ENCODE measurements at regions not wholly inside any gene's neighbourhood (a gene's known extent, or its start where the extent isn't known, plus 50 kb on each side); places are given as distances from the start of the nearest gene placed in this dataset.

GRCh38 chr6:78505178-78505577, 362.2 kb upstream of the IRAK1BP1 start:
- TF ChIP-seq CEBPB (IDR thresholded peaks at IDR 0.05): no peak
- no peak for TF ChIP-seq NFIC (IDR thresholded peaks at IDR 0.05)
- TF ChIP-seq ZBTB7A (IDR thresholded peaks at IDR 0.05; ENCODE audit: low read depth): no peak
- no peak for TF ChIP-seq EGR1 (IDR thresholded peaks at IDR 0.05)
- TF ChIP-seq CREB1 (IDR thresholded peaks at IDR 0.05; ENCODE audit: low read depth): no peak
- no peak for TF ChIP-seq USF1 (IDR thresholded peaks at IDR 0.05)
- TF ChIP-seq RAD21 (IDR thresholded peaks at IDR 0.05; ENCODE audit: low read depth): no peak
- no peak for TF ChIP-seq EP300 (IDR thresholded peaks at IDR 0.05; ENCODE audit: borderline replicate concordance)
- TF ChIP-seq REST (IDR thresholded peaks at IDR 0.05; ENCODE audit: low read depth): no peak
- no peak for TF ChIP-seq TCF12 (IDR thresholded peaks at IDR 0.05; ENCODE audit: low read depth)
- no peak for TF ChIP-seq MAX (IDR thresholded peaks at IDR 0.05)
- no peak for TF ChIP-seq YY1 (IDR thresholded peaks at IDR 0.05; ENCODE audit: low read depth)
- TF ChIP-seq TEAD4 (IDR thresholded peaks at IDR 0.05): no peak
- TF ChIP-seq TAF1 (IDR thresholded peaks at IDR 0.05; ENCODE audit: low read depth): no peak
- TF ChIP-seq FOXM1 (IDR thresholded peaks at IDR 0.05; ENCODE audit: borderline replicate concordance, low read depth): no peak

- TF ChIP-seq YY1 (IDR thresholded peaks at IDR 0.05; ENCODE audit: low read depth): no peak
- TF ChIP-seq EGR1 (IDR thresholded peaks at IDR 0.05): no peak
- no peak for TF ChIP-seq EP300 (IDR thresholded peaks at IDR 0.05; ENCODE audit: borderline replicate concordance)
- TF ChIP-seq TCF12 (IDR thresholded peaks at IDR 0.05; ENCODE audit: low read depth): no peak
- TF ChIP-seq NFIC (IDR thresholded peaks at IDR 0.05): no peak
- no peak for TF ChIP-seq REST (IDR thresholded peaks at IDR 0.05; ENCODE audit: low read depth)
- no peak for TF ChIP-seq FOXM1 (IDR thresholded peaks at IDR 0.05; ENCODE audit: borderline replicate concordance, low read depth)
- TF ChIP-seq ZBTB7A (IDR thresholded peaks at IDR 0.05; ENCODE audit: low read depth): no peak
- no peak for TF ChIP-seq CREB1 (IDR thresholded peaks at IDR 0.05; ENCODE audit: low read depth)
- TF ChIP-seq TEAD4 (IDR thresholded peaks at IDR 0.05): no peak
These were observed 356.3 kb upstream of the IRAK1BP1 start for GRCh38 chr6:78511009-78511408.

- TF ChIP-seq FOXM1 (IDR thresholded peaks at IDR 0.05; ENCODE audit: borderline replicate concordance, low read depth) (no peak), TCF12 (IDR thresholded peaks at IDR 0.05; ENCODE audit: low read depth) (no peak), RAD21 (IDR thresholded peaks at IDR 0.05; ENCODE audit: low read depth) (peak; percentile 40)
These were observed 353.5 kb upstream of the IRAK1BP1 start for GRCh38 chr6:78513856-78514255.

- TF ChIP-seq FOXM1 (IDR thresholded peaks at IDR 0.05; ENCODE audit: borderline replicate concordance, low read depth): no peak
- no peak for TF ChIP-seq REST (IDR thresholded peaks at IDR 0.05; ENCODE audit: low read depth)
These were observed 352.1 kb upstream of the IRAK1BP1 start for GRCh38 chr6:78515271-78515670.

- no peak for TF ChIP-seq YY1 (IDR thresholded peaks at IDR 0.05; ENCODE audit: low read depth)
- peak; percentile 80 for TF ChIP-seq REST (IDR thresholded peaks at IDR 0.05; ENCODE audit: low read depth)
These were observed 350.0 kb upstream of the IRAK1BP1 start for GRCh38 chr6:78517399-78517798.

All from Ishikawa (cell line).